ENCODE measurements at regions not wholly inside any gene's neighbourhood (a gene's known extent, or its start where the extent isn't known, plus 50 kb on each side); places are given as distances from the start of the nearest gene placed in this dataset.

- CTCF ChIA-PET: interaction anchor here (1.0 kb wide), 1 partner anchor 37 kb away, joined by 3 read pairs; no protein-coding TSS in a partner anchor
Observed at GRCh38 chr3:70753572-70753971, 441.1 kb upstream of the MDFIC2 start.

GRCh38 chr3:70752051-70752450 is 439.6 kb upstream of the MDFIC2 start:
- Histone ChIP-seq H3K4me2 (no peak overlapping the region), H3K4me3 (ENCODE audit: low read depth in 2 of 2, low read length in 1 of 2) (no peak overlapping the region), H3K9me3 (no peaks in the 10 kb centered on the region), H3K27me3 (ENCODE audit: insufficient read depth) (no peaks in the 10 kb centered on the region), H3K27ac (ENCODE audit: low read depth in 2 of 2, low read length in 1 of 2) (no peak overlapping the region), H3K36me3 (replicated peaks in 1 of 2; ENCODE audit: control insufficient read depth in 1 of 2, insufficient read depth in 2 of 2, low read length in 1 of 2) (no peaks in the 10 kb centered on the region), H3K79me2 (ENCODE audit: insufficient read depth) (no peaks in the 10 kb centered on the region), H3F3A (replicated peaks; ENCODE audit: insufficient read depth) (no peaks in the 10 kb centered on the region), H3K9ac (no peak overlapping the region), H4K20me1 (ENCODE audit: insufficient read depth) (no peaks in the 10 kb centered on the region), H2AFZ (ENCODE audit: low read depth) (no peak overlapping the region), H3K4me1 (ENCODE audit: control insufficient read depth in 1 of 2, insufficient read depth in 2 of 2, low read depth in 1 of 2, low read length in 1 of 2) (no peaks in the 10 kb centered on the region; a peak in 1 of 4 replicates), H3K9me2 (no peaks in the 10 kb centered on the region)
- POLR2A ChIA-PET: no interaction called here
- TF ChIP-seq IRF3 (IDR thresholded peaks at IDR 0.05; ENCODE audit: low read depth, low read length) (no peak), SMC3 (IDR thresholded peaks at IDR 0.05; ENCODE audit: low read depth, low read length) (no peak), SIN3A (IDR thresholded peaks at IDR 0.05; ENCODE audit: borderline replicate concordance, low read depth, low read length) (no peak), YY1 (IDR thresholded peaks at IDR 0.05; ENCODE audit: low read depth) (no peak), PBX3 (IDR thresholded peaks at IDR 0.05) (no peak), USF2 (IDR thresholded peaks at IDR 0.05; ENCODE audit: borderline replicate concordance, low read depth, low read length) (no peak), EP300 (IDR thresholded peaks at IDR 0.05; ENCODE audit: borderline replicate concordance in 1 of 2, low read depth in 1 of 2, low read length in 1 of 2) (no peak), EZH2phosphoT487 (IDR thresholded peaks at IDR 0.05; ENCODE audit: borderline replicate concordance, low read depth) (no peak), GABPA (IDR thresholded peaks at IDR 0.05; ENCODE audit: low read depth) (no peak), ELF1 (IDR thresholded peaks at IDR 0.05) (no peak), FOSL2 (IDR thresholded peaks at IDR 0.05; ENCODE audit: borderline replicate concordance, low read depth) (no peak), NRF1 (IDR thresholded peaks at IDR 0.05; ENCODE audit: low read depth, low read length) (no peak), MAX (IDR thresholded peaks at IDR 0.05; ENCODE audit: low read depth) (no peak), MXI1 (IDR thresholded peaks at IDR 0.05; ENCODE audit: low read depth, low read length) (no peak), POLR2AphosphoS5 (IDR thresholded peaks at IDR 0.05; ENCODE audit: low read depth, low read length) (no peak), RCOR1 (IDR thresholded peaks at IDR 0.05; ENCODE audit: low read length) (no peak), ZBTB33 (IDR thresholded peaks at IDR 0.05; ENCODE audit: borderline replicate concordance, low read depth) (no peak)
- DNase-seq: no peak
- CTCF ChIA-PET: no interaction called here
- WGBS (ENCODE audit: low lambda C conversion rate): 76% methylated on average over 5 of the region's 5 CpGs

More at GRCh38 chr3:70753572-70753971, 441.1 kb upstream of the MDFIC2 start:
- no peaks in the 10 kb centered on the region for H3K27me3 ChIP-seq (ENCODE audit: insufficient read depth)
- H3F3A ChIP-seq (replicated peaks; ENCODE audit: insufficient read depth): no peaks in the 10 kb centered on the region
- H3K9me2 ChIP-seq: no peaks in the 10 kb centered on the region
- no peaks in the 10 kb centered on the region for H3K79me2 ChIP-seq (ENCODE audit: insufficient read depth)
- POLR2A ChIA-PET: no interaction called here
- H3K27ac ChIP-seq (ENCODE audit: low read depth in 2 of 2, low read length in 1 of 2): no peak overlapping the region
- TF ChIP-seq USF1 (IDR thresholded peaks at IDR 0.05; ENCODE audit: borderline replicate concordance, low read depth): no peak
- no peak for TF ChIP-seq GABPA (IDR thresholded peaks at IDR 0.05; ENCODE audit: low read depth)
- no peak overlapping the region for H3K9ac ChIP-seq
- H3K4me1 ChIP-seq (ENCODE audit: control insufficient read depth in 1 of 2, insufficient read depth in 2 of 2, low read depth in 1 of 2, low read length in 1 of 2): no peaks in the 10 kb centered on the region; a peak in 1 of 4 replicates
- H4K20me1 ChIP-seq (ENCODE audit: insufficient read depth): no peaks in the 10 kb centered on the region
- no peaks in the 10 kb centered on the region for H3K36me3 ChIP-seq (replicated peaks in 1 of 2; ENCODE audit: control insufficient read depth in 1 of 2, insufficient read depth in 2 of 2, low read length in 1 of 2)
- WGBS (ENCODE audit: low lambda C conversion rate): 61% methylated on average over 3 of the region's 3 CpGs
- H3K4me3 ChIP-seq (ENCODE audit: low read depth in 2 of 2, low read length in 1 of 2): no peak overlapping the region
- H2AFZ ChIP-seq (ENCODE audit: low read depth): no peak overlapping the region
- no peaks in the 10 kb centered on the region for H3K9me3 ChIP-seq
- no peak for DNase-seq
- H3K4me2 ChIP-seq: no peak overlapping the region
